HG02678 (cell line): ENCODE measurements at regions not wholly inside any gene's neighbourhood (a gene's known extent, or its start where the extent isn't known, plus 50 kb on each side); places are given as distances from the start of the nearest gene placed in this dataset.
A peak's percentile ranks its signal among the peaks of the same experiment; 100 is the strongest.
"Not testable (repeated sequence)": the region's sequence is repeated elsewhere in the genome, so short reads cannot be mapped to it uniquely, and the experiment has no call there.

Source experiments
- ATAC-seq: cut with Tn5 transposase; IDR thresholded peaks from one replicate; pipeline ENCODE4 v1.9.1; 2021; ENCODE audit warnings: mild to moderate bottlenecking, moderate library complexity; ENCODE audit not compliant: unreplicated experiment

- peak; percentile 54 for ATAC-seq
Measured at GRCh38 chr6:12605888-12606345, 110.7 kb upstream of the PHACTR1 start.

- ATAC-seq, result no peak
Measured at GRCh38 chr6:12606616-12607015, 110.0 kb upstream of the PHACTR1 start.

GRCh38 chr6:12608016-12608860 lies 108.3 kb upstream of the PHACTR1 start:
- peak; percentile 61 for ATAC-seq

- peak; percentile 4 for ATAC-seq
Measured at GRCh38 chr6:12608874-12609273, 107.7 kb upstream of the PHACTR1 start.

- no peak for ATAC-seq
Measured at GRCh38 chr6:12609751-12610150, 106.8 kb upstream of the PHACTR1 start.

GRCh38 chr6:12610862-12611261 lies 105.7 kb upstream of the PHACTR1 start:
- ATAC-seq, result no peak

GRCh38 chr6:12613811-12614210 lies 102.8 kb upstream of the PHACTR1 start:
- no peak for ATAC-seq

GRCh38 chr6:12614456-12614855 lies 102.1 kb upstream of the PHACTR1 start:
- no peak for ATAC-seq

- no peak for ATAC-seq
Measured at GRCh38 chr6:12618296-12618695, 98.3 kb upstream of the PHACTR1 start.

GRCh38 chr6:12621754-12622153 lies 94.8 kb upstream of the PHACTR1 start:
- no peak for ATAC-seq

GRCh38 chr6:12622566-12622965 lies 94.0 kb upstream of the PHACTR1 start:
- no peak for ATAC-seq

- ATAC-seq, result no peak
Measured at GRCh38 chr6:12624142-12624837, 92.3 kb upstream of the PHACTR1 start.

- ATAC-seq, result no peak
Measured at GRCh38 chr6:12627053-12627452, 89.5 kb upstream of the PHACTR1 start.

- no peak for ATAC-seq
Measured at GRCh38 chr6:12628327-12628726, 88.2 kb upstream of the PHACTR1 start.

- not testable (repeated sequence) for ATAC-seq
Measured at GRCh38 chr6:12633746-12634145, 82.8 kb upstream of the PHACTR1 start.

GRCh38 chr6:12635375-12635774 lies 81.2 kb upstream of the PHACTR1 start:
- ATAC-seq, result no peak

- no peak for ATAC-seq
Measured at GRCh38 chr6:12635813-12636212, 80.8 kb upstream of the PHACTR1 start.

GRCh38 chr6:12636336-12636735 lies 80.2 kb upstream of the PHACTR1 start:
- no peak for ATAC-seq

- ATAC-seq, result peak; percentile 54
Measured at GRCh38 chr6:12637960-12638641, 78.5 kb upstream of the PHACTR1 start.

- no peak for ATAC-seq
Measured at GRCh38 chr6:12640438-12640837, 76.1 kb upstream of the PHACTR1 start.

GRCh38 chr6:12641785-12642184 lies 74.8 kb upstream of the PHACTR1 start:
- ATAC-seq, result not testable (repeated sequence)

- no peak for ATAC-seq
Measured at GRCh38 chr6:12645941-12646340, 70.6 kb upstream of the PHACTR1 start.
